ENCODE measurements at regions not wholly inside any gene's neighbourhood (a gene's known extent, or its start where the extent isn't known, plus 50 kb on each side); places are given as distances from the start of the nearest gene placed in this dataset.

DNA sequence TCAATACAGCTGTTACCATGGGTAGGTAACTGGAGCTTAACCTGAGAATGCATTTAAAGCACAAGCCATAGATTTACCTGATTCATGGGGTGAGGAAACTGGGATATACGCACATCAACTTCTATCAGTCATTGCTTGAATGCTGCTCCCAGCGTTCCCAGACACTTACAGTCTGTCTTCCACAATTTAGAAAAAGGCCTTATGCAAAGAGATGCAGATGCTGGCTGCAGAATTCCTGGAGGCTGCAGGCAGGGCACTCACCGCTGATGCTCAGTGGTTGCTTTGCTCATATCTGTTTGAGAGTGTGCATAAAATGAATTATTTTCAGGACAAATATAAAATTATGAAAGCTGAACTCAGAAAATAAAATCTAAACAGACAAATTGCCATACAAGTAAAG, 950.7 kb upstream of the PIK3C3 start:
- TF ChIP-seq, protein P1, sequence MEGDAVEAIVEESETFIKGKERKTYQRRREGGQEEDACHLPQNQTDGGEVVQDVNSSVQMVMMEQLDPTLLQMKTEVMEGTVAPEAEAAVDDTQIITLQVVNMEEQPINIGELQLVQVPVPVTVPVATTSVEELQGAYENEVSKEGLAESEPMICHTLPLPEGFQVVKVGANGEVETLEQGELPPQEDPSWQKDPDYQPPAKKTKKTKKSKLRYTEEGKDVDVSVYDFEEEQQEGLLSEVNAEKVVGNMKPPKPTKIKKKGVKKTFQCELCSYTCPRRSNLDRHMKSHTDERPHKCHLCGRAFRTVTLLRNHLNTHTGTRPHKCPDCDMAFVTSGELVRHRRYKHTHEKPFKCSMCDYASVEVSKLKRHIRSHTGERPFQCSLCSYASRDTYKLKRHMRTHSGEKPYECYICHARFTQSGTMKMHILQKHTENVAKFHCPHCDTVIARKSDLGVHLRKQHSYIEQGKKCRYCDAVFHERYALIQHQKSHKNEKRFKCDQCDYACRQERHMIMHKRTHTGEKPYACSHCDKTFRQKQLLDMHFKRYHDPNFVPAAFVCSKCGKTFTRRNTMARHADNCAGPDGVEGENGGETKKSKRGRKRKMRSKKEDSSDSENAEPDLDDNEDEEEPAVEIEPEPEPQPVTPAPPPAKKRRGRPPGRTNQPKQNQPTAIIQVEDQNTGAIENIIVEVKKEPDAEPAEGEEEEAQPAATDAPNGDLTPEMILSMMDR (IDR thresholded peaks at IDR 0.05; ENCODE audit: control extremely low read depth in 1 of 3, insufficient read depth in 1 of 3, low read depth in 1 of 3, low read length in 3 of 3): no peak
- no peak for TF ChIP-seq POLR2A (IDR thresholded peaks at IDR 0.05; ENCODE audit: control extremely low read depth in 1 of 2, low read depth in 2 of 2, low read length in 2 of 2)
- TF ChIP-seq POLR2AphosphoS5 (IDR thresholded peaks at IDR 0.05; ENCODE audit: low read depth, low read length): no peak
- TF ChIP-seq JUN (IDR thresholded peaks at IDR 0.05; ENCODE audit: low read depth, low read length): no peak

Data from H1 (cell line).